GM21619 (cell line): ENCODE measurements at regions not wholly inside any gene's neighbourhood (a gene's known extent, or its start where the extent isn't known, plus 50 kb on each side); places are given as distances from the start of the nearest gene placed in this dataset.

Source experiments
- ATAC-seq: cut with Tn5 transposase; IDR thresholded peaks from one replicate; pipeline ENCODE4 v1.9.1; 2021; ENCODE audit not compliant: unreplicated experiment

DNA sequence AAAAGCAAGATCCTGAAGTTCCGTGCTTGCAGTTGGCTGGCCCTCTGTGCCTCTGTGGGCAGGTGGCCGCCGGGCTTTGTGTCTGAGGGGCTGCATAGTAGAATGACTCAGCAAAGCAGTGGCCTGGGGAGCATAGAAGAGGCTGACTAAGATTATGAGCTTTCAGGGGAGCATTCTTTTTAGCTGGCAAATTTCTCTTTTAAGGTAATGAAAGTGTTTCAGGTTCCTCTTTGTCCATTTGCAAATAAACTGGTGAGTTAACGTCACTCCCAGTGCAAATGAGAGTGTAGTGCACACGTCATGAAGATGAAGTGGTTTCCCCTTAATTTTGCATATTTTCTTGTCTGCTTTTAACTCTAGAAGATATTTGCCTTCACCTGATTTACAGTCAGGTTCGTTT, 98.6 kb downstream of the BCL2L11 start:
- peak; percentile 91 for ATAC-seq

DNA sequence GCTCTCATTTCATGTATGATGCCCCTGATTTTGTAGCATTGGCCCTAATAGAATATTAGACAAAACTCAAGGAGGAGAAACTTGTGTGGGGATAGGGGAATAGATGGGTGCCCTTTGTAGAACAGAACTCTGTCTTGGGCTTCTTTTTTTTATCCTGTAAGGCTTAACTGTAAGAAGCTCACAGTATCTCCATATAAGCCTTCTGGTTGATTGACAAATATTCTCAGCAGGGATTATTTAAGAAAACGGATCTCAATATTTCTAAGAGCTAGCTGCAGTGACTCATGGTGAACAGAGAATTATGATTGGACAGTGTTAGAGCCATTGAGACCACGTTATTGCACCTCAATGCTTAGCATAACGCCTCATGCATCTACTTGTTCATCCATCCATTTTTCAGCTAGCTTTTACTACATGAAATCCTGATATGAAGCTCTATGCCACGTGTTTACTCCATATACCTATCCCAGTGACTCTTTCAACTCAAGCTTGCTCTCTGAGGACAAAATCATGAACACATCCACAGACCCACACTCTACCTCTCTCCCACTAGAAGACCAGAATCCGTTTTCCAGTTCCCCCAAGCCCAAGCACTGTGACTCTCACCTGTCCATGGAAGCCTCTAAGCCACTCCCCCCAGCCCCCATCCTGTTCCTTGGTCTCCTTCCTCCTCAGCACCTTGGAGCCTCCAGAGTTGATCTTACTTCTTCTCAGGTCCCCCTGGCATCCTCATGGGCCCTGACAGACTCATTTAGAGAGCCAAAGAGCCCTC, 99.2 kb downstream of the BCL2L11 start:
- no peak for ATAC-seq

DNA sequence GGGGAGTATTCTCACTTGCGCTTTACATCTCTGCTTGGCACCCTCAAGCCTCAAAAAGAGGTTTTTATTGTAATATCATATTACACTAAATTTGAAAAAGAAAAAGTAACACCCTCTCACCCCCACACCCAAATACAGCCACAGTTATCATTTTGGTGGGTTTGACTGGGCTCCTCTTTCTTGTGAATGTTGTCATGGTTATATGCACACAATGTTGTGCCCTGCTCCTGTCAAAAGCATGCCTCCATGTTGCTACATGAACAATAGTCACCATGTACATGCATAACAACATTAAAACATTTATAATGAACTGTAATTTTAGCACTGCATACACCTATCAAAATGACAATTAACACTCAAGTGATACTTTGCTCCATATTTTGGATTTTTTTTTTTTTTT, 100.2 kb downstream of the BCL2L11 start:
- no peak for ATAC-seq

DNA sequence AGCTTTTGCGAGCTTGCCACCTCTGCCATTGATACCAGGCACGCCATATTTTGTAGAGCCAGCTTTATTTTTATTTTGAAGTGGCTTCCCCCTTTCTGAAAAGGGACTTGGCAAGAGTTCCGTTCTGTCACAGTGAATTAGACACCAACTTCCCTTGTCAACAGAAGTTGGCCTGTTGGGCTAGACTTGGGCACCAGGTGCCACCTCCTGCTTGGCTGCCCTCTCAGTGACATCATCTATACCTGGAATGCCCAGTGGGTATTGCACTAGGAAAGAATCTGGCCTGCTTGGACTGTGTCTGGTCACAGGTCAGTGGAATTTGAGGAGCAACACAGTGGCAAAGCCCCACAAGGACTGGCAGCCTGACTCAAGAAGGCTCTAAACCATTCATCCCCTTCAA, 101.0 kb downstream of the BCL2L11 start:
- ATAC-seq, result no peak

DNA sequence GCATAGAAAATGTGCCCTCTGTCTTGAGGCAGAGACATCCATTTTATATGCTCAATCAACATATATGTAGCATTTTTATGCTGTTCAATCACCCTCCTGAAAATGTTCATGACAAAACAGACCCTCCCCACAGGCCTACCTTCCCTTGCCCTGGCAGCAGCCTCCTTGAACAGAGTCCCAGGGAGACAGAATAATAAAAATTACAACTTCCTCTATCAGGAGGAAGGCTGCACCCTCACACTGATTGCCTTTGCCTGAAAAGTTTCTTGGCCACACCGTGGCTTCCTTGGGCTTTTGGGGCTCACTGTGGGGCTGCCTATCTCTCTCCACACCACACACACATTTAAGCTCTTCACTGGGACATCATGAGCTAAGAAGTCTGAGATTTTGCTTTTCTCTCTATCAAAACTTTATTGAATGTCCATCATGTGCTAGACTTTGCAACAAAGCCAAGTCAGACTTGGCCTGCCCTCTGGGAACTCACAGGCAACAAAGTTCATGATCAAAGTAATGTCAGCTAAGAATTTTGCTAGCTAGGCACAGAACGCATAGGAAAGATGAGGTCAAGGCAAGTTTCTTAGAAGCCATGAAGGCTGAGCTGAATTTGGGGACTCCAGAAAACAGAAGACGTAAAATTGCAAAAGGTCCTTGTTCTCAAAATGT, 101.6 kb downstream of the BCL2L11 start:
- ATAC-seq, result no peak

DNA sequence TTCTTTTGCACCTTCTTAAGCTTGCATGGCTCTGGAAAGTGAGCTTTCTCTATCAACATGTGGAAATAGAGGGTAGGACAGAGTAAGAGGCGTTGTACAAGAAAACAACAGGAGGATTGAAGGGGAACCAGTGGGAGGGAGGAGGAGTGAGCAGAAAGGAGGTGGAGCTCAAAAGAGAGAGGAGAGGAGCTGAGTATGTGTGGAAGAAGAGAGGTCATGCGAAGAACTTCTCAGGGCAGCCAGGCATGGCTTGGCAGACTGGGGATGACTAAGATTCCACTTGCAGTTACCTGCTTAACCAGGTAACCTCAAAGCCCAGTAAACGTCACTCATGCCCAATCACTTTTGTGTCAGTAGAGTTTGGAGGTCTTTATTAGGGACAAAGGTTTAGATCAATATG, 105.1 kb downstream of the BCL2L11 start:
- ATAC-seq, result no peak

DNA sequence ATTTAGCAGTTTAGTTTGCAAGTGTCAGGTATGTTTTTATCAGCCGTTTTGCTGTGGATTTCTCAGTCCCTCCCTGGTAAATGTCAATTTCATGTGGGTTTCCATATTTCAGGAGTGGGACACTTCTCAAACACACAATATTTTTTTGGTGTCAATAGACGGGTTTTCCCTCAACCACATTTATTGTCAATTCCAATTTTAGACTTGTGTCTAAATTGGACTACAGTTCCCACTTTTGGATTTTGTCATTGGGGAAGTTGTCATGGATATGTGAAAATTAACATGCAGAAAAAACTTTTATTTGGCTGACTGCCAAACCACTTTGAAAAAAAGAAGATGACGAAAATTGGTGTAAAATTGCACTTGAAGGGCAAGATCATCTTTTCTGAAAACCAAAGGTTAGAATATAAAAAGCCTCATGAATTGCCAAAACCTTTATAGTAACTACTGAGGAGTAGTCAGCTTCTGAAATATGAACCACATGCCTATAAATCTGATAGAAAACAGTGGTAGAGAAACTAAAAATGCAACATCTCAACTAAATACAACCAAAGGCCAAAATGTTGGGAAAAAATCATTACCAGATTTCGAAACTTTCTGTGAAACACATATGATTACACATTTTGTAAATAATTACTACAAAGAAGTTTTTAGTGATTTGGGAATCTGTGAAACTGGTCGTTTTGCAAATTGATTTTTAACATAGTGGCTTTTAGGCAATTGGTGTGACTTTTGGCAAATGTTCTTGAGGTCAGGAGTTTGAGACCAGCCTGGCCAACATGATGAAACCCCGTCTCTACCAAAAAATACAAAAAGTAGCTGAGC, 106.4 kb downstream of the BCL2L11 start:
- no peak for ATAC-seq

DNA sequence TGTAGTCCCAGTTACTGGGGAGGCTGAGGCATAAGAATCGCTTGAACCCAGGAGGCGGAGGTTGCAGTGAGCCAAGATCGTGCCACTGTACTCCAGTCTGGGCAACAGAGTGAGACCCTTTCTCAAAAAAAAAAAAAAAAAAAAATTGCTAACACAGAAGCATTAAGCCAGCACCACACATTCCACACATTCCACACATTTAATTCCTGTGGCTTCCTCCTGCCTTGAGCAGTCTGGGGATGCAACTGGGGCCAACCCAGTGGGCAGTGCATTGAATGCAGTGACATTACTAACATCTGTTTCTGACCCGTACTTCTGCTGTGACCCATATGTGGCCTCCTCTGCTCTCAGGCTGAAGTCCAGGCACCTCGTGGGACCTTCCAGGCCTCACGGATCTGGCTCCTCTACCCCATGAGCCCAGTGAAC, 107.0 kb downstream of the BCL2L11 start:
- ATAC-seq, result no peak

DNA sequence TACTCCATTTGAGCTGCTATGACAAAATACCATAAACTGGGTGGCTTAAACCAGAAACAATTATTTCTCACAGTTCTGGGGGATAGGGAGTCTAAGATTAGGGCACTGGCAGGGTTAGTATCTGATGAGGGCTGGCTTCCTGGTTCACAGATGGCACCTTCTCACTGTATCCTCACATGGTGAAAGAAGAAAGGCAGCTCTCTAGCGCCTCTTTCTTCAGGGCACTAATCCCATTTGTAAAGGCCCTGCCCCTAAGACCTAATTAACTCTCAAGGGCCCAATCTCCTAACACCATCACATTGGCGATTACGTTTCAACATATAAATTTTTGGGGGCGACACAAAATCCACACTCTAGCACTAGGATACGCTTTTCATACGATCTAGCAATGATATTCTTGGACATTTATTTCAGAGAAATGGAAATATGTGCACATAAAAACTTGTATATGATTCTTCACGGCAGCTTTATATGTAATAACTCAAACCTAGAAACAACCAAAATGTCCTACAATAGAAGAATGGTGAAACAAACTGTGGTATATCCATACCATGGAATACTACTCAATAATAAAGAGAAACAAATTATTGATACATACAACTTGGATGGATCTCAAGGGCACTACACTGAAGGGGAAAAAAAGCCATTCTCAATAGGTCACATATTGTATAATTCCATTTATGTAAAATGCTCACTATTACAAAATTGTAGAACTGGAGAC, 111.0 kb downstream of the BCL2L11 start:
- ATAC-seq, result no peak

DNA sequence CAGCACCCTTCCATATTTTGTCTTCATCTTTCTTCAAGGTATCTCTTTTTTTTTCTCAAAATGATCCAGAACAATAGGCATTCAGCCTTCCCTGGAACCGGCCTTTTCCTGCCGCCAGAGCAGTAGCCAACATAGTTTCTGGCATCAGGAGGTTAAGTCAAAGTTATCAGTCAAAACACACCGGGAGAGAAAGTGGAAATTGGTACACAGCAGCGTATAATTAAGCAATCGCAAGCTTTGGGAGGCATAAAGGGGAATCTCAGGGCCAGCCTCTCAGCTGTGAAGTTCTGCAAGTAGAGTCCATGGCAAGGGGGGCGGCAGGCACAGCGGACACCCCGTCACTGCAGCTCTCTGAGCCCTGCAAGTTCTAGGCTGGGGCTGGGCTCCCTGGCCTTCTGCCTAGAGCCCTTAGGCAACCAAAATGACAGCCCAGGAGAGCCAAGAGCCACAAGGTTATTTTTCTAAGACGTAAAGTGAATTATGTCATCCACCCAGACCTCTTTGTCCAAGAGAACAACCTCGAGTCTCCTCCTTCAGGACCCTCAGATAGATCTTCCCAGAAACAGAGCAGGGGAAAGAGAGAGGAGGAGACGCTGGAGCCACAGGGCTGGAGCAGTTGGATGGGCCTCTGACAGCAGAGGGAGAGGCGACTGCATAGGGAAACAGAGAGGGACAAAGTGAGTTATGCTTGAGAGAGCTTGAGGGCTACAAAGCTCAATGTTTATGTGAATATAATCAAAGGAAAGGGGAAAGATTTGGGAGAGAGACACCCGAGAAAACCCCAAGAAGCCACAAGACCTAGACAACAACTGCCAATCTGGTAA, 114.7 kb downstream of the BCL2L11 start:
- ATAC-seq, result no peak

DNA sequence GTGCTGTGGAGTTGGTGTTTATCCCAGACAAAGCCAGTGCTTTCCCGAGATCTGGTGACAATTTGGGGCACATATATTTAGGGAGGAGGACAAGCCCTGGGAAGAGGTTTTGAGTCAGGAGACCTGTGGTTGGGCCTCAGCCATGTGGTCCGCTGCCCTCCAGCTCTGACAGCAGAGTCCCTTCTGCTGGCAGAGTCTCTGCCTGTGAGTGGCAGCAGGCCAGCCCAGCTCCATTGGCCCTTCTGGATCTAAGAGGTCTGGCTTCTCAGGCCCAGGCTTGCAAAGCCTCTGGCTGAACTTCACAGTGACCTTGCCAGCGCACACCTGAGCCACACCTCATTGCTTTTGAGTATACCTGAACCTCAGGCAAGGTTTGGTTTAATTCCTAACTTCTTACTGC, 115.3 kb downstream of the BCL2L11 start:
- no peak for ATAC-seq

DNA sequence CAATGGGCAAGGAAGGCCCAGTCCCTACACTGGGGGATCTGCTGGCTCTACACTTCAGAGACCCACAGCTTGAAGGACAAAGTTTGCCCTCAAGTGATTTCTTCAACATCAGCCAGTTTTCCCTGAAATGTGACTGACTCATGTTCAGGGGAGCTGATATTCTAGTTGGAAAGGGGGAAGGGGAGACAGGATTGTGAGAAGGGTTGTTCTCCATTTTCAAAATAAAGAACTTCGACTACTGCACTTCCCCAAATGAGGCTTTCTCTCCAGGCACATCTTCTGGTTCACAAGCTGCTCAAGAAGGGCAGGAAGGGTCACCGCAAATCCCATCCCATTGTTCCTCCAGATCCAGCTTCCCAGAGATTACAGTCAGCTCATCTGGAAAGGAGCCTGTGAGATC, 117.6 kb downstream of the BCL2L11 start:
- no peak for ATAC-seq

DNA sequence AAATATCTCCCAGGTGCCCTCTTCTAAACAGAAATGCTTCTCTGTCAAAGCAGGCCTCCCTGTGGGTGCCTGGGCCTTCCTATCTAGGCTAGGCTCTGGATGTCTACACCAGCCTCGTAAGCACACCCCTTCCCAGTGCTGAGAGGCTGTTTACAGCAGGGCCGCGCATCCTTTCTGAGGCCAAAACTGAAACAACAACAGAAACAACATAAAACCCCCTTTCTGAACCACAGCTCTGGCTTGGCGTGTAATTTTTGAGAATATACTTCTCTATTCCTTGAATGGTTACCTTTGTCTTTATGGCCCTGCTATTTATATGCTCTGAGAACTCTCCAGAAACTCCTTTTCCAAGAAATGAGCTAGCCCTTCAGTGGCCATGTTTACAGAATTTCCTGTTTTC, 118.4 kb downstream of the BCL2L11 start:
- ATAC-seq, result peak; percentile 94

DNA sequence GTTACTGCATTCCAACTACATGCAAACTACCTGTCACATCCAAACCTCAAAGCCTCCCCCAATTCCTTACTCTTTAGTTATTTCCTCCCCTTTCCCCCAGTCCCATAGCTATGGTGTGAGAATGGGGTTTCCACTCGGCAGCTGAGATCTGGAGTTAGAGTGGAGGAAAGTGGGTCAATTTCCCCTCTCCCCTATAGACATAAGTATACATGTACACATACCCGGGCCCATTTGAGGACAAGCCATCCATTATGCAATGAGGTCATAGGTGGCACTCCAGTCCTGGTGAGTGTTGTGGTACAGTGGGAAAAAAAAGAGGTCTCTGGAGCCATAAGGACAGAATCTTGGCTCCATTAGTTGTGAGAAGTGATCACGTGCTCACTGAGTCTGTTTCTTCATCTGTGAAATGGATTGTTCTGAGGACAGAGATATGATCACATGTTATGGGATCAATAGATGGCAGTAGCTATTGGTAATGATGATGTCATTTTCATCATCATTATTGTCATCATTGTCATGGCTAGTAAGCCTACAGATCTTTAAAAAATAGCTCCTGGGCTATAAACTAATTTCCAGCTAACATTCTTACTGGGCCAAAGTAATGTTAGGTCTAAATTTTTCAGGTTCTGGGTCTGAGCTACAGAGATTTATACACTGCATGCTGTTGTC, 119.0 kb downstream of the BCL2L11 start:
- no peak for ATAC-seq

DNA sequence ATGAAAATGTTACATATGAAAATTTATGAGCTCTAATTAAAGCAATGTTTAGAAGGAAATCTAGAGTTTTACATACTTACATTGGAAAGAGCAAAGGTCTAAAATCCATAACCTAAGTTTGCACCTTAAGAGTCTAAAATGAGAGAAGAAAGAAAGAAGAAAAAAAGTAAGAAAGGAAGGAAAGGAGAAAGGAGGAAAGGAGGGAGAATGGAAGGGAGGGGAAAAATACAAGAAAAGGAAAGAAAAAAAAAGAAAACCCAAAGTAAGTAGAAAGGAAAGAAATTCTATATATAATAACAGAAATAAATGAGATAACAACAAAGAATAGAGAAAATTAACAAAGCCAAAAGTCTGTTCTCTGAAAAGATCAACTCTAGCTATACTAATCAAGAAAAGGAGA, 122.6 kb downstream of the BCL2L11 start:
- ATAC-seq, result no peak

DNA sequence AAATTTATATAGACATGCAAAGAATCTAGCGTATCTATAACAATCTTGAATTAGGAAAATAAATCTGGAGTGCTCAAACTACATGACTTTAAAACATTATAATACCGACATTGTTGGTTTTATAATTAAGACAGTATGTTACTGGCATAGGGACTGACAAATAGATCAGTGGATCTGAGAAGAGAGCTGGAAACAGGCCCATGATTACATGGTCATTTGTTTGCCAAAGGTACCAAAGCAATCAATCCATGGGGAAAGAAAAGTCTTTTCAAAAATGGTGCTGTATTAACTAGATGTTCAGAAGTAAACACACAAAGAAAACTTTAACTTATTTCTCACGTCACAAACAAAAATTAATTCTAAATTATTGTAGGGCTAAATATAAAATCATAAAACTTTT, 124.2 kb downstream of the BCL2L11 start:
- ATAC-seq, result no peak

DNA sequence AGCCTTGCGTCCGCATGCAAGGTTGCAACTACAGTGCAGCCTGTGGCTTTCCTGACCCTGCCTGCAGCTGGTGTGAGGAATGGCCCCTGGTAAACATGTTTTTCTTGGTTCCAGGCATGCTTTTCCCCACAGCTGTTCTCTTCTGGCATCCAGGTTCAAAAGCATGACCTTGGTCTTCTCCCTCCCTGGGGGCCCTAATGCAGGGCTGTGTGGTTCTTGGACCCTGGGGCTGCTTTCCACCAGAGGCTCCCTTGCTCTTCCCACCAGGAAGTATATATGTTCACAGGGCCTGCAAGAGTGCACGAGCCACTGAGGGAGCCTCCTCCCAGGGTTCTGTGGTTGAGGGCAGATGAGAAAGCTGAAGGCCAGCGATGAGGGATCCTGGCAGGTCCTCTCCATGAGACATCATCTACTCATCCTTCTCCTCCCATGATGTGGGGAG, 125.9 kb downstream of the BCL2L11 start:
- ATAC-seq, result no peak

DNA sequence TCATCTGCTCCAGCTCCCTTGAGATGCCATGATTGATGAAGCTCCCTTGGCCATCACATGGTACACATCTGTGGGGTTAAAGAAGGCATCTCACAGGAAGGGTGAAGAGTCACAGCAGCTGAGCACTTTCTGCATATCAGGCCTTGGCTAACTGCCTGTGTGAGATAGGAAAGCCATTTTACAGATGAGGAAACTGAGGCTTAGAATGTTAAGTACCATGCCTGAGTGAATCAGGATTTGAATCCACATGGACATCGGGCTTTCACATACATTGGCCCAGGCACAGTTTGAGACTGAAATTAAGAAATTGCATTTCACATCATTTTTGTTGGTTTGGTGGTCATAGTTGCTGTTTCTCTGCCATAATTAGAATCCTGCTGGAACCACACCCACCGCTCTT, 126.8 kb downstream of the BCL2L11 start:
- ATAC-seq, result no peak

DNA sequence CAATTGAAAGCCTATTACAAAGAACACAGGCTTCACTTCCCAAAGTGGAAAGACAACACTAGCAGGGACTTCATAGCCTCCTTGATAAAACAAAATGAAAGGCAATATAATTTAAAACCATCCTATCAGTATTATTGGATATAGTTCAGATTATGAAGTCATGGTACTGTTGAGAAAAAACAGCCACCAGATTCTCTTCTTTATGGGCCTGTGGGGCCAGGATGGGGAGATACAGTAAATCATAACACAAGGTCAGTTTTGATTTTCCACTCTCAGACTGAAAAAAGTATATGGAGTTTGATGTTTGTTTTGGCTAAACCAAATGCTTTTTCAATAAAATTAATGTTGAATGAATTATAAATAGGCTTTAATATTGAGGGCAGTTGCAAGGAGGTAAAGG, 129.1 kb downstream of the BCL2L11 start:
- ATAC-seq, result no peak
